Adrenal gland (tissue), 5 donors: ENCODE measurements at regions not wholly inside any gene's neighbourhood (a gene's known extent, or its start where the extent isn't known, plus 50 kb on each side); places are given as distances from the start of the nearest gene placed in this dataset.

Experiments used
- CTCF ChIP-seq, 6 experiments: fragments of 450-650 bp in 4 of 6; fragments of 200-600 bp in 2 of 6; sonication (generic) in 1 of 6; IDR thresholded peaks; 1 replicate in 5 of 6; 2 replicates in 1 of 6; pipeline versions ENCODE4 v1.5.1 to v1.8.0; 2016 to 2021; ENCODE audit warnings: antibody characterized with exemption in 6 of 6, mild to moderate bottlenecking in 2 of 6, moderate library complexity in 1 of 6
- POLR2A ChIP-seq, 2 donors: fragments of 450-650 bp; IDR thresholded peaks; one replicate each; pipeline ENCODE4 v1.6.1; 2017; ENCODE audit warnings: antibody characterized with exemption in 2 of 2, mild to moderate bottlenecking in 2 of 2, moderate library complexity in 1 of 2
- donor health status: DM: no; HTN: no; CAD: no.

GRCh38 chr1:5727191-5727590 is 265.0 kb downstream of the NPHP4 start:
- TF ChIP-seq POLR2A (IDR thresholded peaks at IDR 0.05) (no peak), CTCF (IDR thresholded peaks at IDR 0.05) (no peak)
